NCI-H2196 (cell line): ENCODE measurements at regions not wholly inside any gene's neighbourhood (a gene's known extent, or its start where the extent isn't known, plus 50 kb on each side); places are given as distances from the start of the nearest gene placed in this dataset.

Source experiments
- DNase-seq: peaks from one replicate; lab custom pipeline; 2025; ENCODE audit not compliant: unreplicated experiment; lab: John Stamatoyannopoulos, UW

- no peak for DNase-seq
These were observed 249.1 kb downstream of the DHX35 start for GRCh38 chr20:39211060-39211748.

- no peak for DNase-seq
These were observed 248.3 kb downstream of the DHX35 start for GRCh38 chr20:39210341-39211036.

- no peak for DNase-seq
These were observed 244.9 kb downstream of the DHX35 start for GRCh38 chr20:39206899-39207564.

DNA sequence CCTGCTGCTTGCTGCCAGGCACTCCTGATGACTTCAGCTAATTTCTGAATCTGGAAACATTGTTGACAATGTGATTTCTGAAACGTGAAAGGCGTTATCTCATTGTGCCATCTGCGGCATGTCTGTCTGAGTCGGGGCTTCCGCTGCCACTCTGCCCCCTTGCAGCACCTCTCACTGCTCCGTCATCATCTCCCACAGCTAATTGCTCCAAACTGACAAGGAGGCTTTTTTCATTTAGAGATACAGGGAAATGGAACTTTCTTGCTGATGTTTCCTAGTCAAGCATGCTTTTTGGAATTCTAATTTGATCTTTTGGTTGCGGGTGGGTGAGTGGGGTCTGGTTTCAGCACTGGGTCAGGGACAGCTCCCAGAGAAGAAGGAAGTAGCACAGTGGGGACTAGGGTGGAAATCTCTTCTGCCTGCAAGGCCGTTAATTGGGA is 233.5 kb downstream of the DHX35 start:
- DNase-seq, result no peak

GRCh38 chr20:39190666-39191570 is 228.8 kb downstream of the DHX35 start:
- no peak for DNase-seq

DNA sequence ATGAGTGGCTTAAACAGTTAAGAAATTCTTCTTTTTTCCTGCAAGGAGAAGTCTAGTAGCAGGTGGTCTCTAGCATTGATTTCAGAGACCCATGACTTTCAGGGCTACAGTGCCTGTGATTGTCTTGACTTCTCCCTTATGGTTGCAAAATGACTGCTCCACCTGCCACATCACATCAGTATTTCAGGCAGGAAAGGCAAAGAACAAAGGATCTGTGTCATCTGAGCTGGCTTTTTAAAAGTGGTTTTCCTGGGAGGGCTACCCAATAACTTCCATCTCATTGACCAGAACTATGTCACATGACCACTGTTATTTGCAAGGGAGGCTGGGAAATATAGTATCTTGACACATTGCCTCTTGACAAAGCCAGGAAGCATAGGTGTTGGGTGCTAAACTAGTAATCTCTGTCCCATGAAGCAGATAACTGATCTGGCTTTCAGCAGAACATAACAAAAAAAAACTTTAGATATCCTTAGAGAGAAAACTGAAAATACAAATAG is 226.2 kb downstream of the DHX35 start:
- no peak for DNase-seq

DNA sequence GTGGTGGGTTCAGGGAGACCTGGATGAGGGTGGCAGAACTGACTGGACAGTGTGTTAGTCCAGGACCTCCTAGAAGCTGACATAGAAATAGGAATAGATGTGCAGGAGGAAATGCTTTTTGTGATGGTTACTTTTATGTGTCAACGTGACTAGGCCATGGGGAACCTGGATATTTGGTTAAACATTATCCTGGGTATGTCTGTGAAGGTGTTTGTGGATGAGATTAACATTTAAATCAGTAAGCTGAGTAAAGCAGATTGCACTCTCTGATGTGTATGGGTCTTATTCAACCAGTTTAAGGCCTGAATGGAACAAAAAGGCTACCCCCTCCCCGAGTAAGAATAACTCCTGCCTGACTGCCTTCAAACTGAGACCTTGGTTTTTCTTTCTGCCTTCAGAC is 219.3 kb downstream of the DHX35 start:
- DNase-seq, result no peak

DNA sequence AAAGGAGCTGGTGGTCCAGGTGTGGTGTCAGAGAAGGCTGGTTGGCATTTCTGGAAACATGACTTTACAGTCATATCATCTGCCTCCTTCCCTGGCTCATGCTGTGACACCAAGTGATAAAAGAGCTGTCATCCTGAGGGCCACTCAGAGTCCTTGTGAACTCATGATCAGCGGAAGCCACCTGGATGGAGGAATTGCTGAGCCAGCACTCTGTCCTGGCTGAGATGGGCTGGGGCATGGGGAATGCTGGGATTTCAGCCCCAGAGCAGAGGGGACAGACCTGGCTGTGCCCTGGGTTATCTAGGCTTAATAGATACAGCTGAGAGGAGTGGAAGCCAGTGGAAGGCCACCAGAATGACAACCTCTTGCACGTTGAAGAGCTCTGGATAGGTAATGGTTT is 214.3 kb downstream of the DHX35 start:
- DNase-seq, result no peak

DNA sequence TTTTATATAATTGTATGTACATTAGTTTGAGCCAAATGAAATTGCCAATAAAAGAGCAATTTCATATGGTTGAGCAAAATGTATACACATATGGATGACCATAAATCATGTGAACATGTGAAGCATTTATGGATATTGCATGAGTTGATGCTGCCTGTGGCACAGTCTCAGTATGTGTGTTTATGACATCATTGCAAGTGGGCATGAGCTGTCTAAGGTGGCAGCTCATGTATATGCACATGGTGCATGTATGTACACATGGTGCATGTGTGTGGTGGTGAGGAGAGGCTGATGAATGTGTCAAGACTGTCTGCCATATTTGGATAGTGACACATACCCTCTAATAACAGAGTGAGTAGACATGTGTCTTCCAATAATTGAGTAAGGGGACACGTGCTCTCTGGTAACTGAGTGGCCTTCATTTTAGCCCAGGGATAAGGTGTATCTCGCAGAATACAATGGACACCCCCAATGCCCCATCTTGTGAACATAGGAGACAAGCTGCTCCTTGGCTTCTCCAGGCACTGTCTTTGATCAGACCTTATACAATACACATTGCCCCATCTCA is 208.8 kb downstream of the DHX35 start:
- no peak for DNase-seq

- no peak for DNase-seq
These were observed 203.0 kb downstream of the DHX35 start for GRCh38 chr20:39165099-39165498.

- no peak for DNase-seq
These were observed 202.5 kb downstream of the DHX35 start for GRCh38 chr20:39164642-39165041.

GRCh38 chr20:39163993-39164392 is 201.8 kb downstream of the DHX35 start:
- no peak for DNase-seq

DNA sequence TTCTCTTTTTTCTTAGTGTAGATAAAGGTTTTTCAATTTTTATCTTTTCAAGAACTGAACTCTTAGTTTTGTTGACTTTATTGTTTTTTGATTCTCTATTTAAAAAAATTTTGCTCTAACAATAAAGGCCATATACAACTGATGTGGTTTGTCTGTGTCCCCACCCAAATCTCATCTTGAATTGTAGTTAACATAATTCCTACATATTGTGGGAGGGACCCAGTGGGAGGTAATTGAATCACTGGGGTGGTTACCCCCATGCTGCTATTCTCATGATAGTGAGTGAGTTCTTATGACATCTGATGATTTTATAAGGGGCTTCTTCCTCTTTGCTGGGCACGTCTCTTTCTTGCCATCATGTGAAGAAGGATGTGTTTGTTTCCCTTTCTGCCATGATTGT is 199.8 kb downstream of the DHX35 start:
- DNase-seq, result no peak

GRCh38 chr20:39155971-39156370 is 193.8 kb downstream of the DHX35 start:
- no peak for DNase-seq

DNA sequence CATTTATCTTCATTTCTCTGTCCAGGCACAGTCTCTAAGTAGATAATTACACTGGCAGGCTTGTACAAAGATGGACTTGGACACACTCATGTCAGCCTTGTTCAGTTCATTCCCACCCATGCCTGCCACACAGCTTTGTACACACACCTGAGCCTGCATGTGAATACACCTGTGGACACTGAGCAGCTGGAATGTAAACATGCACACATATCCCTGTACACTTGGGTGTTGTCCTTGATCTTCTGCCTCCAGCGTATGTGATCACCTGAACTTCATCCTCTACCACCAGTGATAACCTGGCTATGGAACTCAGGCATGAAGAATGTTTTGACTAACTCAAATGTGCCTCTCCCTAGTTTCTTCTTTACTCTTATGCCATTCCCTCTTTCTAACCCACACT is 190.6 kb downstream of the DHX35 start:
- no peak for DNase-seq

GRCh38 chr20:39152126-39152525 is 190.0 kb downstream of the DHX35 start:
- peak; percentile 31 for DNase-seq

- DNase-seq, result no peak
These were observed 188.4 kb downstream of the DHX35 start for GRCh38 chr20:39150501-39150900.

DNA sequence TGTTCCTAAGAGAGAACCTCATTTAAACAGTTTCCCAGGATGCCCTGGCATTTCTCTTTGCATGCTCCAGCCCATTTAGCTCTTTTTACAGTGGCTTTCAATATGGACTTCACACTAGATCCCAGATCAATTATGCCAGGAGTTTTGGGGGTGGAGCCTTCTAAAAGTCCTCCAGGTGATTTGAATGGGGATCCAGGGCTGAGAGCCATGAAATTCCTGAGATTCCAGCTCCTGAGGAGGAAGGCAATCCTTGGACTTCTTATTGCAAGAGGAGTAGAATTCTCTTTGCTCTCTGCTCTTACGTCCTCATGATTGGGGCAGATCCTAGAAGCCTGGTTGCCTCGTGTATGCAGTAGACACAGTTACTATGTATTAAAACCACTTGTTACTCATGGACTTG is 184.2 kb downstream of the DHX35 start:
- no peak for DNase-seq

DNA sequence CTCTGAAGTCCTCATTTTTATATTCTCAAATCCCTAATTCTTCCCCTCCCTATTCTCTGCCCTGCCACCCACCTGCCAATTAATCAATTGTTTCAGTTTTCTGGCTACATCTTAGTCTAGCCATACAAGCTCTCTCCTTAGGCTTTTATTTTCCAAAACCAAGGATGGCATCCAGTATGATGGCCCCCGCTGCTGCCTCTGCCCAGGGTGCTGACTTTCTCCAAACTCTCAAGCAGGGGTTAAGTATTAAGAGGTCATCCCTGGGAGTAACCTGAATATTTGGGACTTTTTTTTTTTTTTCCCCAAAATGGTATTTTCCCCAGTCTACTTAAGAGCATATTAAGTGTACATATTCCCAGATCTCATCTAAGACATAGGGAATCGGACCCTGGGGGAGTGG is 183.8 kb downstream of the DHX35 start:
- no peak for DNase-seq

GRCh38 chr20:39144757-39145156 is 182.6 kb downstream of the DHX35 start:
- DNase-seq, result no peak
